K562 (cell line): ENCODE measurements at regions not wholly inside any gene's neighbourhood (a gene's known extent, or its start where the extent isn't known, plus 50 kb on each side); places are given as distances from the start of the nearest gene placed in this dataset.

Experiments
- HNRNPL ChIP-seq: fragments of 200-400 bp; formaldehyde crosslinking; IDR thresholded peaks from 2 replicates; pipeline ENCODE4 v1.6.1; 2017; ENCODE audit warnings: low read depth, mild to moderate bottlenecking, low read length
- MED1 ChIP-seq: sonication (generic); formaldehyde crosslinking; IDR thresholded peaks from 2 replicates; pipeline ENCODE4 v1.8.1; 2023; ENCODE audit warnings: missing genetic modification reagents, borderline replicate concordance
- PPARD ChIP-seq: fragments of 250-450 bp; sonication (Bioruptor Pico); IDR thresholded peaks from 2 replicates; pipeline ENCODE4 v1.8.0; 2022; ENCODE audit warnings: inconsistent platforms, mild to moderate bottlenecking, moderate library complexity
- SREBF2 ChIP-seq: sonication (generic); formaldehyde crosslinking; IDR thresholded peaks from 2 replicates; pipeline ENCODE4 v1.4.0; 2020; ENCODE audit warnings: mild to moderate bottlenecking, missing genetic modification reagents
- ZNF324 ChIP-seq: fragments of 250-450 bp; sonication (Bioruptor Pico); IDR thresholded peaks from 2 replicates; pipeline ENCODE4 v1.4.0; 2020; ENCODE audit warnings: mild to moderate bottlenecking
- TF ChIP-seq, protein P1 (sequence below): sonication (generic); formaldehyde crosslinking; IDR thresholded peaks from 2 replicates; pipeline ENCODE4 v1.5.0; 2020; ENCODE audit warnings: missing genetic modification reagents
- TF ChIP-seq, protein P2 (sequence below): fragments of 250-450 bp; sonication (Bioruptor Pico); IDR thresholded peaks from 2 replicates; pipeline ENCODE4 v1.4.0; 2020; ENCODE audit warnings: mild to moderate bottlenecking, moderate library complexity
- TF ChIP-seq, protein P3 (sequence below): fragments of 450-650 bp; formaldehyde crosslinking; IDR thresholded peaks from 2 replicates; pipeline ENCODE4 v1.4.0; 2022; ENCODE audit warnings: missing genetic modification characterization

DNA sequence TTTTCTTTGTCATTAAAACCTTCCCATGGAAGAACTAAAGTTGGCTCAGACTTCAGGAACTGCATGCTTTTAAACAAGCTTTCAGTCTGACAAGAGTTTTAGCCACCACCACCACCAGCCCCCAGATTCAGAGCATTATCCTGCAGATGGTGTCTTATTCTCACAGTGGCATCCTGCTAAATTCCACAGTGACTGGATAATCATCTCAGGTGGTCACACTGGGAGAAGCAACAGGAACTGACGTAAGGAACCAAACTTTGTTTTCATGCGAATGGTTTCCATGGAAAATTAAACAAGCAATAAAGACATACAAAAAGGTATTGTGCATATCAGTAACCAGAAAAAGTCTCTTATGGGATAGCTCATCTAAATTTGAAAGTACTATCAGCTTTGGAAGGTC lies 370.7 kb downstream of the FBXW7 start (continued):
- TF ChIP-seq, protein P1, sequence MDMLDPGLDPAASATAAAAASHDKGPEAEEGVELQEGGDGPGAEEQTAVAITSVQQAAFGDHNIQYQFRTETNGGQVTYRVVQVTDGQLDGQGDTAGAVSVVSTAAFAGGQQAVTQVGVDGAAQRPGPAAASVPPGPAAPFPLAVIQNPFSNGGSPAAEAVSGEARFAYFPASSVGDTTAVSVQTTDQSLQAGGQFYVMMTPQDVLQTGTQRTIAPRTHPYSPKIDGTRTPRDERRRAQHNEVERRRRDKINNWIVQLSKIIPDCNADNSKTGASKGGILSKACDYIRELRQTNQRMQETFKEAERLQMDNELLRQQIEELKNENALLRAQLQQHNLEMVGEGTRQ (CRISPR knock-in tag), result no peak
- no peak for TF ChIP-seq ZNF324 (CRISPR knock-in tag)
- TF ChIP-seq, protein P2, sequence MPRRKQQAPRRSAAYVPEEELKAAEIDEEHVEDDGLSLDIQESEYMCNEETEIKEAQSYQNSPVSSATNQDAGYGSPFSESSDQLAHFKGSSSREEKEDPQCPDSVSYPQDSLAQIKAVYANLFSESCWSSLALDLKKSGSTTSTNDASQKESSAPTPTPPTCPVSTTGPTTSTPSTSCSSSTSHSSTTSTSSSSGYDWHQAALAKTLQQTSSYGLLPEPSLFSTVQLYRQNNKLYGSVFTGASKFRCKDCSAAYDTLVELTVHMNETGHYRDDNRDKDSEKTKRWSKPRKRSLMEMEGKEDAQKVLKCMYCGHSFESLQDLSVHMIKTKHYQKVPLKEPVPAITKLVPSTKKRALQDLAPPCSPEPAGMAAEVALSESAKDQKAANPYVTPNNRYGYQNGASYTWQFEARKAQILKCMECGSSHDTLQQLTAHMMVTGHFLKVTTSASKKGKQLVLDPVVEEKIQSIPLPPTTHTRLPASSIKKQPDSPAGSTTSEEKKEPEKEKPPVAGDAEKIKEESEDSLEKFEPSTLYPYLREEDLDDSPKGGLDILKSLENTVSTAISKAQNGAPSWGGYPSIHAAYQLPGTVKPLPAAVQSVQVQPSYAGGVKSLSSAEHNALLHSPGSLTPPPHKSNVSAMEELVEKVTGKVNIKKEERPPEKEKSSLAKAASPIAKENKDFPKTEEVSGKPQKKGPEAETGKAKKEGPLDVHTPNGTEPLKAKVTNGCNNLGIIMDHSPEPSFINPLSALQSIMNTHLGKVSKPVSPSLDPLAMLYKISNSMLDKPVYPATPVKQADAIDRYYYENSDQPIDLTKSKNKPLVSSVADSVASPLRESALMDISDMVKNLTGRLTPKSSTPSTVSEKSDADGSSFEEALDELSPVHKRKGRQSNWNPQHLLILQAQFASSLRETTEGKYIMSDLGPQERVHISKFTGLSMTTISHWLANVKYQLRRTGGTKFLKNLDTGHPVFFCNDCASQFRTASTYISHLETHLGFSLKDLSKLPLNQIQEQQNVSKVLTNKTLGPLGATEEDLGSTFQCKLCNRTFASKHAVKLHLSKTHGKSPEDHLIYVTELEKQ (CRISPR knock-in tag), result no peak
- TF ChIP-seq, protein P3, sequence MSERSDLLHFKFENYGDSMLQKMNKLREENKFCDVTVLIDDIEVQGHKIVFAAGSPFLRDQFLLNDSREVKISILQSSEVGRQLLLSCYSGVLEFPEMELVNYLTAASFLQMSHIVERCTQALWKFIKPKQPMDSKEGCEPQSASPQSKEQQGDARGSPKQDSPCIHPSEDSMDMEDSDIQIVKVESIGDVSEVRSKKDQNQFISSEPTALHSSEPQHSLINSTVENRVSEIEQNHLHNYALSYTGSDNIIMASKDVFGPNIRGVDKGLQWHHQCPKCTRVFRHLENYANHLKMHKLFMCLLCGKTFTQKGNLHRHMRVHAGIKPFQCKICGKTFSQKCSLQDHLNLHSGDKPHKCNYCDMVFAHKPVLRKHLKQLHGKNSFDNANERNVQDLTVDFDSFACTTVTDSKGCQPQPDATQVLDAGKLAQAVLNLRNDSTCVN, result no peak
- no peak for TF ChIP-seq SREBF2 (CRISPR knock-in tag)
- TF ChIP-seq MED1 (CRISPR knock-in tag), result no peak
- TF ChIP-seq PPARD (CRISPR knock-in tag), result no peak
- TF ChIP-seq HNRNPL, result no peak
